ENCODE measurements at regions not wholly inside any gene's neighbourhood (a gene's known extent, or its start where the extent isn't known, plus 50 kb on each side); places are given as distances from the start of the nearest gene placed in this dataset.
A peak's percentile ranks its signal among the peaks of the same experiment; 100 is the strongest.

DNA sequence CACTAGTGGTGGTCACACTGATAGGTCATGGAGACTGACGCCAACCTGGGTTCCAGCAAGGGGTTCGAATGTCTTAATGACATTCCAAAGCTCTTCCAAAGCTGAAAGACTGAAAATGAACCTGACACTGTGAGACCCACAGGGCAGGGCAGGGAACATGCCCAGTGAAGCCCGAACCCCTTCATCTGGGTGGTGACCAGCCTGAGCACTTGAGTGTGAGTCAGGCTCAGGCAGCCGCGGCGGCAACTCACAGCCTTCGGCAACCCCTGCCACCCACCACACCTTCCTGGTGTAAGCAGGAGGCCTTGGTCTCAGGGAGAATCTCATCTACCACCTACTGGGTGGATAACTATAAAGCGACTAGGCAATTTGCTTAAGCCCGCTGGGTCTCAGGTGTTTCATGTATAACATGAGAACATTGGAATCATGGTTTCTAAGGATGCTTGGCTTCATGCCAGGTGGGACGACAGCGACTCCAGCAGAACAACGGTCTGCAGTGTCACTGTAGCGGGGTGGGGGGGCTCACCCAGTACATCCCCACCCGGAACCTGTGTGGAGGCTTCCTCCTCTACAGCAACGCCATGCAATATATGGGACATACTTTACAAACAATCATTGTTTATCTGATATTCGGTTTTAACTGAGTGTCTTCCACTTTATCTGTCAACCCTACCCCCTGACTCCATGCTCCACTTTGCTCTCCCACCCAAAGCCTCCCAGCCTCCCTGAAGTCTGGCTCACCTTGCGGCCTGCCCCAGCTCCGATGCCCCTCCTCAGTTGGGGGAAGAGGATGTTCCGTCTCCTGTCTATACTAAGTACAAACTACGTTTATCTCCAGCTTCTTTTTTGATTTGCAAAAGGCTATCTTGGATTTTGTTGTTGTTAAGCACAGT is 125.0 kb upstream of the MEF2A start:
- DNase-seq = no peak

DNA sequence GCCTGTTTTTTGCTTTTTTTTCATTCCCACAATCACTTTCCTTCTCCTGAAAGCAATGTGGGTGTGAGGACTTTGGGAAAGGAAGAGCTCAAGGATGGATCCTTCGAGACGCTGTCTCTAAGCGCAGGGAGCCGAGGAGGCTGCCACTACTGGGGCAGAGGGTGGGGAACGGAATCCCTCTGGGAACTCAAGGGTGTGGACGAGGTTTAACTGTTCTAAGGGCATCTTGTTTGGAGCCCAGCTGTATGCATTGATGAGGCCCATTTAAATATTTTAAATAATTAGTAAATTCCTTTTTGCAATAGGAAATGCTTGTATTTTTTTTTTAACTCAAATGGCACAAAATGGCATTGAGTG is 124.4 kb upstream of the MEF2A start:
- no peak for DNase-seq

DNA sequence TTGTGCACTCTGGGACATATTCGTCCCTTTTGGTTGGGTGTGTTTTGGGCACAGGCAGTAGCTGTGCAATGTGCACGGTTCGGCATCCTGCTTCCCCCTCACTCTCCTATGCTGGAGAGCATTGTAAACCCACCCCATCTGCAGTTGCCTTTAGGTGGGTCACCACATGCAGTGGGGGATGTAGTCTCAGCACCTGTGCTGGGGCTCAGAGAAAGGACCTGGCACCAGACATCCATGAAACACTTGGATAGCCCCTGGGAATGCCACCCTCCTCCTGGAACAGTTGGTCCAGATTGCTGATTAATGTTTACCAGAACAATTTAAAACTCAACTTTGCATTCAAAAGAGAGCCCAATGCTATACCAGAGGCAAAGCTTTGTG is 123.9 kb upstream of the MEF2A start:
- no peak for DNase-seq

- no peak for DNase-seq
Observed at GRCh38 chr15:99442252-99442897, 123.4 kb upstream of the MEF2A start.

- DNase-seq = no peak
Observed at GRCh38 chr15:99443056-99443756, 122.6 kb upstream of the MEF2A start.

- no peak for DNase-seq
Observed at GRCh38 chr15:99443768-99444446, 121.9 kb upstream of the MEF2A start.

GRCh38 chr15:99445272-99445850 is 120.4 kb upstream of the MEF2A start:
- no peak for DNase-seq

GRCh38 chr15:99446565-99447496 is 119.0 kb upstream of the MEF2A start:
- no peak for DNase-seq

DNA sequence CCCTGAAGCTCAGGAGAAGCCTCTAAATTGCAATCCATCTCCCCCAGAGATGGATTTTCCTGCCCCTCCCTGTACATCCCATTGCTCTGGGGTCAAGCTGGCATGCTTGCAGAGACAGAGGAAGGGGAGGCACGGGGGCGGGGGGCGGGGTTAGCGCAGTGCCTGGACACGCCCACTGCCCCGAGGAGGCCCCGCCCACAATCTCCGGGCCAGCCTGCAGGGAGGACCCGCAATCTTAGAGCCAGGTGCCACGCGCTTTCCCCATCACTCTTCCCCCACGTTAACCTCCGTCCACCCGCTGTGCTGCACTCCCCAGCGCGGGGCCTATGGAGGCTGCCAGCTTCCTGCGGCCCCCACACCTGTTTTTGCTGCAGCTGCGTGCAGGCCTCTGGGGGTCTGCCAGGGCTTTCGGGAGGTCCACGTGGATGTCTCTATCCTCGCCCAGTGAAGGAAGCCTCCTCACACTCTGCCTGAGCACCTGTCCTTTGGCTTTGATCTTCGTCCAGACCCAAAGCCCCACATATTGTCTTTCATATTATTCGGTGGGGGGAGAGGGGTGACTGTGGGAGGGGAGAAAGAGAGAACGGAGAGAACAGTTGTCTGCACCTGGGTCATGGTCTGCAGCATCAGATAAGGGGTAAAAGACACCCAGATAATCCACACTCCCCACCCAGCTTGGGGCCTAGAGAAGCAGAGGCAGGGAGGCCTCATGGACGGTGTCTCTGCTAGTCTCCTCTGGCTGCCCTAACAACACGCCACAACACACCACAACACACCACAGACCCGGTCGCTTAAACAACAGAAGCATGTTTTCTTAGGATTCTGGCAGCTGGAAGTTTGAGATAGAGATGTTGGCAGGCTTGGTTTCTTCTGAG is 118.0 kb upstream of the MEF2A start:
- DNase-seq = no peak

DNA sequence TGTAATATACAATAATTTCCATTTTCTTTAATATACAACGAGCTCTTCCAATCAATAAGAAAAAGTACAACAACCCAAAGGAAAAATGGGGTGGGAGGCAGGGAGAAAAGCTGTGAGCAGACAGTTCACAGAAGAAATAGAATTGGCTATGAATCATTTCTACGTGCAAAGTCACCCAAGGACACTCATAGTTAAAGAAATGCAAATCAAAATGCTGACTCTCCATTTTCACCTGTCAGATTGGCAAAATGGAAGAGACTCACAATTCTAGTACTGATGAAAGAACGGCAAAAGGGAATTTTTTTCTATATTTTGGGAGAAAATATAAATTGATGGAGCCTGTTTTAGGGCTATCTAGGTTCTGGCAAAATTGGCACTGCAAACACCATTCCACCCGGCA is 116.3 kb upstream of the MEF2A start:
- no peak for DNase-seq

GRCh38 chr15:99450896-99451358 is 114.9 kb upstream of the MEF2A start:
- peak in 21 of 56 donors; percentile 15 to 71 (median 27) for DNase-seq

DNA sequence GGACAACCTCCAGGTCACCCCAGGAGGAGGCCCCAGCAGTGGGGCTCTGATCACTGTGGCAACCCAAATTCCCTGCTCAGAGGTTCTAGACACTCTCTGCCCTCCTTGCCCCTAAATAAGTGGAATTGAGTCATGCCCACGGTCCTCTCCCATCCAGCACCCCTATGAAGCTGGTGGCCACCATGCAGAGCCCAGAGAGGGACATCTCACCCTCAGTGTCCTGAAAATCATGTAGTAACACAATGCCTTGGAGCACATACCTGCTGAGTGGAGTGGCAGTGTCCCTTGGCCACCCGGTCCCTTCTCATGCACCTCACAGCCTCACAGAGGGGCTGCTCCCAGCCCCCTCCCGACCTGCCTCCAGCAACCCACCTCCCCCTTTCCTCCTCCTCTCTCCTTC is 114.3 kb upstream of the MEF2A start:
- DNase-seq = no peak

DNA sequence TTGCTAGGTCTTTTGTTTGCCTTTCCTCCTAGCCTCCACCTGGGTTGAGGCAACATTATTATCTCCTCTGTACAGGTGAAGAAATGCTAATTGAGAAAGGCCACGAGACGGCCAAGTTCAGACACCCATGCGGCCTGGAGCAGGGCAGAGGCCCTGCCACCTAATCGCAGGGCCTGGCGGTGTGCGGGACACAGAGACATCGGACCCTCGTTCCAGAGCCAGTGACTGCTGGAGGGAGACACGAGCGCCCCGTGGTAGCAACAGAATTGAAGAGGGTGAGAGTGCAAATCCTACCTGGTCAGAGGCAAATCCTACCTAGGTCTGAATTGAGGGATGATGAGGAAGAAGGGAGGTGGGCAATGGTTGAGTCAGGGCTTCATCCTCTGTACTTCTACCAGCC is 113.8 kb upstream of the MEF2A start:
- no peak for DNase-seq

- peak in 36 of 56 donors; percentile 18 to 77 (median 41) for DNase-seq
Observed at GRCh38 chr15:99452728-99453636, 112.8 kb upstream of the MEF2A start.

- DNase-seq = no peak
Observed at GRCh38 chr15:99453637-99454030, 112.2 kb upstream of the MEF2A start.

GRCh38 chr15:99454107-99454809 is 111.5 kb upstream of the MEF2A start:
- DNase-seq = no peak
